H1 (cell line): ENCODE measurements at regions not wholly inside any gene's neighbourhood (a gene's known extent, or its start where the extent isn't known, plus 50 kb on each side); places are given as distances from the start of the nearest gene placed in this dataset.

Source experiments
- CTCF ChIA-PET: fragments of 300-600 bp; sonication (Branson Sonifier 250); formaldehyde crosslinking; loops from one replicate; lab custom pipeline; 2021; ENCODE audit not compliant: partially characterized antibody; lab: Charles Lee
- POLR2A ChIA-PET: fragments of 300-600 bp; sonication (Branson Sonifier 250); formaldehyde crosslinking; loops from one replicate; lab custom pipeline; 2021; ENCODE audit warnings: inconsistent platforms; ENCODE audit not compliant: partially characterized antibody; lab: Charles Lee
- DNase-seq, 2 experiments: peaks; one replicate each; pipeline versions ENCODE4 v3.0.0 to v3.0.0-alpha.2; 2010 to 2022; ENCODE audit warnings: low spot score in 2 of 2, low read depth in 1 of 2, mixed read lengths in 1 of 2
- FAIRE-seq: peaks from 2 replicates; lab custom pipeline; 2011; peaks lifted over from hg19 to GRCh38; lab: Jason Lieb, UNC
- H2AFZ ChIP-seq: 2 replicates; pipeline ENCODE4 v1.8.1; 2012; ENCODE audit warnings: low read length, inconsistent platforms
- H2AK5ac ChIP-seq: 2 replicates; pipeline ENCODE4 v1.6.1; 2013; ENCODE audit warnings: low read depth, low read length
- H2BK120ac ChIP-seq: replicated peaks from 2 replicates; pipeline ENCODE3; 2013; ENCODE audit warnings: low read depth, low read length, inconsistent platforms
- H2BK12ac ChIP-seq: 2 replicates; pipeline ENCODE4 v1.6.1; 2013; ENCODE audit warnings: low read depth, low read length
- H2BK15ac ChIP-seq: 2 replicates; pipeline ENCODE4 v1.6.1; 2013; ENCODE audit warnings: low read length
- H2BK20ac ChIP-seq: 2 replicates; pipeline ENCODE4 v1.6.1; 2013; ENCODE audit warnings: low read length
- H2BK5ac ChIP-seq: 2 replicates; pipeline ENCODE4 v1.6.1; 2013; ENCODE audit warnings: low read depth, low read length
- H3K14ac ChIP-seq: 2 replicates; pipeline ENCODE4 v1.6.1; 2013; ENCODE audit warnings: inconsistent platforms; ENCODE audit not compliant: insufficient read length
- H3K18ac ChIP-seq: 2 replicates; pipeline ENCODE4 v1.6.1; 2013; ENCODE audit warnings: low read length; ENCODE audit errors: extremely low read depth
- H3K23ac ChIP-seq: 2 replicates; pipeline ENCODE4 v1.6.1; 2013; ENCODE audit warnings: inconsistent platforms; ENCODE audit not compliant: insufficient read length
- H3K23me2 ChIP-seq: 2 replicates; pipeline ENCODE4 v1.6.1; 2013; ENCODE audit warnings: low read depth, low read length
- H3K27ac ChIP-seq: 2 replicates; pipeline ENCODE4 v1.6.1; 2011; ENCODE audit warnings: low read depth, low read length, inconsistent platforms
- H3K27me3 ChIP-seq, 4 experiments: replicated peaks in 1 of 4; 1 replicate in 1 of 4; 2 replicates in 3 of 4; pipeline versions ENCODE4 v1.6.1 to v1.8.1; 2011 to 2013; ENCODE audit warnings: low read length in 3 of 4, mild to moderate bottlenecking in 3 of 4, inconsistent platforms in 2 of 4, mixed read lengths in 2 of 4, moderate library complexity in 1 of 4; ENCODE audit not compliant: control insufficient read depth in 3 of 4, insufficient read depth in 3 of 4; ENCODE audit errors: extremely low read depth in 1 of 4
- H3K36me3 ChIP-seq, 4 experiments: 2 replicates each; pipeline versions ENCODE4 v1.6.1 to v1.8.1; 2011 to 2013; ENCODE audit warnings: mild to moderate bottlenecking in 4 of 4, low read length in 3 of 4, moderate library complexity in 2 of 4, control low read depth in 1 of 4, inconsistent platforms in 1 of 4; ENCODE audit not compliant: insufficient read depth in 4 of 4, control insufficient read depth in 2 of 4
- H3K4ac ChIP-seq: replicated peaks from 2 replicates; pipeline ENCODE3; 2013; ENCODE audit warnings: low read length, low read depth, mixed read lengths, inconsistent platforms; ENCODE audit not compliant: insufficient read length
- H3K4me1 ChIP-seq, 4 experiments: replicated peaks in 1 of 4; 1 replicate in 1 of 4; 2 replicates in 3 of 4; pipeline versions ENCODE4 v1.6.1 to v1.8.1; 2011 to 2013; ENCODE audit warnings: low read length in 3 of 4, inconsistent platforms in 2 of 4, mixed read lengths in 1 of 4; ENCODE audit not compliant: insufficient read depth in 4 of 4, control insufficient read depth in 3 of 4
- H3K4me2 ChIP-seq, 2 experiments: 2 replicates each; pipeline versions ENCODE4 v1.6.1 to v1.8.1; 2011 to 2013; ENCODE audit warnings: low read depth in 2 of 2, low read length in 2 of 2, control low read depth in 1 of 2, inconsistent platforms in 1 of 2, mild to moderate bottlenecking in 1 of 2; ENCODE audit not compliant: insufficient read depth in 1 of 2
- H3K4me3 ChIP-seq, 4 experiments: fragments of 200-600, 300-600 bp in 1 of 4; sonication (generic), shearing (Covaris generic), sonication (Bioruptor Twin) in 1 of 4; 2 replicates each; pipeline versions ENCODE4 v1.5.1 to v1.8.1; 2011 to 2016; ENCODE audit warnings: low read length in 4 of 4, low read depth in 3 of 4, control low read depth in 2 of 4, inconsistent platforms in 2 of 4, mild to moderate bottlenecking in 2 of 4, mixed read lengths in 1 of 4, moderate library complexity in 1 of 4; ENCODE audit not compliant: insufficient read depth in 2 of 4; ENCODE audit errors: extremely low read depth in 1 of 4
- H3K56ac ChIP-seq: replicated peaks from 2 replicates; pipeline ENCODE3; 2013; ENCODE audit warnings: low read depth, mild to moderate bottlenecking, mixed read lengths, low read length, inconsistent platforms; ENCODE audit not compliant: insufficient read length
- H3K79me1 ChIP-seq: 2 replicates; pipeline ENCODE4 v1.6.1; 2013; ENCODE audit warnings: low read depth, low read length, control low read depth
- H3K79me2 ChIP-seq, 2 experiments: 2 replicates each; pipeline versions ENCODE4 v1.6.1 to v1.8.1; 2012 to 2013; ENCODE audit warnings: low read length in 2 of 2, mild to moderate bottlenecking in 2 of 2, inconsistent platforms in 1 of 2; ENCODE audit not compliant: insufficient read depth in 2 of 2, control insufficient read depth in 1 of 2
- H3K9ac ChIP-seq, 4 experiments: replicated peaks in 1 of 4; 1 replicate in 1 of 4; 2 replicates in 3 of 4; pipeline versions ENCODE4 v1.6.1 to v1.8.1; 2011 to 2013; ENCODE audit warnings: low read depth in 3 of 4, low read length in 3 of 4, control low read depth in 2 of 4, mild to moderate bottlenecking in 2 of 4, moderate library complexity in 2 of 4, inconsistent platforms in 1 of 4; ENCODE audit errors: extremely low read depth in 1 of 4
- H3K9me3 ChIP-seq, 2 experiments: 2 replicates each; pipeline versions ENCODE4 v1.6.1 to v1.8.1; 2012 to 2013; ENCODE audit warnings: mild to moderate bottlenecking in 2 of 2, moderate library complexity in 2 of 2, control low read depth in 1 of 2, inconsistent platforms in 1 of 2, low read depth in 1 of 2, low read length in 1 of 2, mixed read lengths in 1 of 2; ENCODE audit not compliant: insufficient read depth in 2 of 2
- H4K20me1 ChIP-seq, 2 experiments: replicated peaks in 1 of 2; 2 replicates each; pipeline versions ENCODE3 to v1.8.1; 2011 to 2013; ENCODE audit warnings: inconsistent platforms in 2 of 2, low read length in 2 of 2, mild to moderate bottlenecking in 1 of 2; ENCODE audit not compliant: insufficient read depth in 2 of 2, control insufficient read depth in 1 of 2
- H4K5ac ChIP-seq: 2 replicates; pipeline ENCODE4 v1.6.1; 2013; ENCODE audit warnings: low read length, low read depth, mixed read lengths, inconsistent platforms; ENCODE audit not compliant: insufficient read length
- H4K8ac ChIP-seq: 2 replicates; pipeline ENCODE4 v1.8.0; 2013; ENCODE audit warnings: mild to moderate bottlenecking, moderate library complexity, low read length, inconsistent platforms; ENCODE audit not compliant: insufficient read depth; ENCODE audit errors: extremely low read depth
- H4K91ac ChIP-seq: replicated peaks from 2 replicates; pipeline ENCODE3; 2013; ENCODE audit warnings: low read length, mixed read lengths, inconsistent platforms; ENCODE audit not compliant: insufficient read length
- BCL11A ChIP-seq, 2 experiments: IDR thresholded peaks; one replicate each; pipeline ENCODE4 v1.6.1; 2011; ENCODE audit warnings: low read depth in 2 of 2, low read length in 2 of 2, mild to moderate bottlenecking in 2 of 2
- CTCF ChIP-seq, 3 experiments: IDR thresholded peaks; 1 replicate in 2 of 3; 2 replicates in 1 of 3; pipeline versions ENCODE4 v1.5.1 to v1.6.1; 2011; ENCODE audit warnings: low read length in 3 of 3, mild to moderate bottlenecking in 3 of 3, inconsistent platforms in 2 of 3, low read depth in 1 of 3, moderate library complexity in 1 of 3; ENCODE audit not compliant: insufficient read depth in 1 of 3; ENCODE audit errors: control extremely low read depth in 1 of 3
- POLR2A ChIP-seq, 2 experiments: IDR thresholded peaks; 1 replicate in 1 of 2; 2 replicates in 1 of 2; pipeline ENCODE4 v1.6.1; 2011; ENCODE audit warnings: low read depth in 2 of 2, low read length in 2 of 2, mild to moderate bottlenecking in 2 of 2; ENCODE audit errors: control extremely low read depth in 1 of 2
- RNF2 ChIP-seq: fragments of 200-900, 300-1000 bp; sonication (generic); IDR thresholded peaks from 2 replicates; pipeline ENCODE4 v1.7.1; 2016; ENCODE audit warnings: borderline replicate concordance, low read depth, mild to moderate bottlenecking, antibody characterized with exemption, low read length; ENCODE audit not compliant: poor library complexity, severe bottlenecking; ENCODE audit errors: missing control alignments
- SAP30 ChIP-seq: fragments of 300-600 bp; sonication (generic); IDR thresholded peaks from 2 replicates; pipeline ENCODE4 v1.7.1; 2012; ENCODE audit warnings: low read length, moderate library complexity, mild to moderate bottlenecking, inconsistent platforms; ENCODE audit not compliant: insufficient read depth, insufficient replicate concordance
- SIX5 ChIP-seq: IDR thresholded peaks from 2 replicates; pipeline ENCODE4 v1.6.1; 2011; ENCODE audit warnings: mild to moderate bottlenecking, low read depth, low read length
- TAF7 ChIP-seq: optimal IDR thresholded peaks from 2 replicates; pipeline ENCODE3; 2011; ENCODE audit warnings: low read depth, mild to moderate bottlenecking, inconsistent platforms, low read length, moderate library complexity, borderline replicate concordance
- WGBS, 2 experiments: shearing (Covaris generic) in 1 of 2; methylation state at CpG; one replicate each; pipeline versions ENCODE4 v1.1.6 to v1.1.7; 2013 to 2015; ENCODE audit warnings: low lambda C conversion rate in 2 of 2, mixed read lengths in 2 of 2, inconsistent platforms in 1 of 2, low coverage in 1 of 2, missing lambda C conversion rate in 1 of 2; ENCODE audit not compliant: insufficient replicate concordance in 2 of 2, insufficient coverage in 1 of 2, insufficient read length in 1 of 2; ENCODE audit errors: extremely low coverage in 1 of 2, missing lambda C conversion rate in 1 of 2; 5-methylcytosine and 5-hydroxymethylcytosine counted together

DNA sequence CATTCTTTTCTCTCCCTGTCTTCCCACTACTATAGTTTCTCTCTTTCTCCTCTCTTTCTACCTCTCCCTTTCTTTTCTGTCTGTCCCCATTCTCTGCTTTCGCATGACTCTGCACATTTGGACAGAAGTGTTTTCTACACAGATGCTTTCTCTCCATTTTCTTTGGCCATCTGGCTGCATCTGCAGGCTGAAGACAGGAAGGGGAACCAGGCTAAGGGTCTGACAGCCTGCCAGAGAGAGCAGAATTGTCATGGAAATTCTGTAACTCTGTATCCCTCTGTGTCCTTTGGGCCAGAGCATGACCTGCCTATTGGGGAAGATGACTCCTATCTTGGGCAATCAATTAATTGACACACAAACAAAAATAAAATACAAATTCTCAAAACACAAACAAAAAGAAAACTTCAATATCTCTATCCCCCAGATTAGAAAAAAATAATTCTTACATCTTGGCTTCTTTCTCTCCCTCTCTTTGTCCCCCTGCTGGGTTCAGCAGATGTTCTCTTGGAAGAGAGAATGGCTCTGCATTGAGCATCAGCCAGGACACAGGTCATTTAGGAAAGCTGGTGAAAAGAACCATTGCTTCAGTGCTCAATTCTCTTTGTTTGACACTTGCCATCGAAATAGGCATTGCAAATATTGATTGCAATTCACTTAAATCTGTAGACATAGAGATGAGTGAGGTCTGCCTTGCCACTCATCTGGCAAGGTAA, 415.9 kb upstream of the KLF4 start:
- Histone ChIP-seq H4K5ac (no peak overlapping the region), H3K23me2 (no peaks in the 10 kb centered on the region), H2BK12ac (no peak overlapping the region), H2BK5ac (no peak overlapping the region), H4K20me1 (no peaks in the 10 kb centered on the region), H3K56ac (no peak overlapping the region), H3K23ac (no peak overlapping the region), H3K4me1 (no peaks in the 10 kb centered on the region), H3K27ac (no peak overlapping the region), H3K18ac (no peak overlapping the region), H3K4me3 (no peak overlapping the region), H3K9ac (no peak overlapping the region), H3K4me2 (no peak overlapping the region), H4K8ac (no peak overlapping the region), H3K14ac (no peak overlapping the region), H4K91ac (no peak overlapping the region), H3K9me3 (no peaks in the 10 kb centered on the region; a peak in 1 of 4 replicates), H2BK15ac (no peak overlapping the region), H2AK5ac (no peak overlapping the region), H3K27me3 (no peaks in the 10 kb centered on the region), H2BK120ac (no peak overlapping the region), H2BK20ac (no peak overlapping the region), H3K79me1 (no peaks in the 10 kb centered on the region), H3K36me3 (no peaks in the 10 kb centered on the region), H3K4ac (no peak overlapping the region), H3K79me2 (no peaks in the 10 kb centered on the region), H2AFZ (no peak overlapping the region)
- WGBS, 2 experiments = 86% methylated on average over 2 of the region's 2 CpGs; no CpG with 5 or more reads in 1 of the 2 experiments
- POLR2A ChIA-PET = no interaction called here
- CTCF ChIA-PET = no interaction called here
- no peak for FAIRE-seq
- no peak for DNase-seq
- TF ChIP-seq CTCF (IDR thresholded peaks at IDR 0.05; ENCODE audit: control extremely low read depth in 1 of 3, insufficient read depth in 1 of 3, low read depth in 1 of 3, low read length in 3 of 3) (no peak), BCL11A (IDR thresholded peaks at IDR 0.05; ENCODE audit: low read depth in 2 of 2, low read length in 2 of 2) (no peak), POLR2A (IDR thresholded peaks at IDR 0.05; ENCODE audit: control extremely low read depth in 1 of 2, low read depth in 2 of 2, low read length in 2 of 2) (no peak), RNF2 (no peak), SIX5 (no peak), TAF7 (no peak), SAP30 (no peak)
